ENCODE measurements at regions not wholly inside any gene's neighbourhood (a gene's known extent, or its start where the extent isn't known, plus 50 kb on each side); places are given as distances from the start of the nearest gene placed in this dataset.
A peak's percentile ranks its signal among the peaks of the same experiment; 100 is the strongest.
"Not testable (repeated sequence)": the region's sequence is repeated elsewhere in the genome, so short reads cannot be mapped to it uniquely, and the experiment has no call there.

DNA sequence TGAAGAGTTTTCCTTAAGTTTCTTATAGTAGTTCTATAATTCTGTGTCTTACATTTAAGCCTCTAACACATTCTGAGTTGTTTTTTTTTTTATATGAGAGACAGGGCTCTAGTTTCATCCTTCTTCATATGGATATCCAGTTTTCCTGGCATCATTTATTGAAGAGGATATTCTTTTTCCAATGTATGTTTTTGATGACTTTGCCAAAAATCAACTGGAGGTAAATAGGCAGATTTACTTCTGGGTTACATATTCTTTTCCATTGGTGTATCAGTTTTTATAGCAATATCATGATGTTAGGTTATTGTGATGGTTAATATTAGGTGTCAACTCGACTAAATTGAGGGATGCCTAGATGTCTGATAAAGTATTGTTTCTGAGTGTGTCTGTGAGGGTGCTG, 650.7 kb upstream of the GRID2 start:
- no peak for DNase-seq

DNA sequence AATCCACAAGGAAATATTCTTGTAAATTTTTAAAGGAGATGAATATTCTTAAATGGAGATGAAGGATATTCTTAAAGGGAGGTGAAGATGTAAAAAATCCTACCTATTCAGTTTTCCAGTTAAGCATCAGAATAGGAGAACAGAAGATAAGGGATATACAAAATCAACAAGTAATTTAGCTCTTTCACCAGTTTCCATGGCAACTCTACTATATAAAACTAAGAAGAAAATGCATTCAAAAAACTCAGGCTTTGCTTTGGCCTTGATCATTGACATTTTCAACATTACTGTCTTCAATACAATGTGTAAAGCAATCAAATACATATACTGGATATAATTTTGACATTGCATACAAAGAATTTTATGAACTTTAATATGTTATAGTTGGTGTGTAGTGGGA, 622.7 kb upstream of the GRID2 start:
- no peak for DNase-seq

DNA sequence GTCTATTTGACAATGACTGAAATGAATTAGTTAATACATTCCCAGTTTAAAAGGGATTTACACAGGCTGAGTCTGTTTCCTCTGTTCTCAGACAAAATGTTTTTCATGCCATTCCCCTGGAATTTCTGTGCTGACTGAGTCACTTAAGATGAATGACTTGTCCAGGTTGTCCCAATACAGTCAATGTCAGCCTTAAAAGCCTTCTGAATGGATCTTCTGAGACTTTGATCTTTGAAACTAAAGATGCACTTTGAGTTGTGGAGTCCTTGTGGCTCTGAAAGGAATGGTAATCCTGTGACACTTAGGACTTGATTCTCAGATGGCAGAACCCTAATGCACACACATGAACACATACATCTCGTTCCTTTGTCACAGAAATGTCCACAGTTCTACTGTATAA, 622.2 kb upstream of the GRID2 start:
- DNase-seq = no peak

DNA sequence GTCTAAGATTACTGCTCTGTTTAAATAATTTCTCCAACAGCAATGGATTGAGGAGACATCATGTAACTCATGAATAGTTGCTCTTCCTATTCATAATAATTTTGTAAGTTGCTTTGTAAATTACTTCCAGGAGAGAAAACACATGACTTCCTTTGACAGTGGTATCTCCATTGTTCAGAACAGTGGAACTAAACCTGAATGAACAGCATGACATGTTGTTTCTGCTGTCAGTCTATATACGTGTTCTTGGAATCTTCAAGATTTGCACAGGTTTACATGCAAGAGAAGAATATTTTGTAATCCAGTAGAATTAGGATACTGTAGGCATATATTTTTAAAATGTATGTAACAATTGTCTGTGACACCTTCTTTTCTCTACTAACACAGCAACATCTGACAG, 618.8 kb upstream of the GRID2 start:
- DNase-seq = no peak

DNA sequence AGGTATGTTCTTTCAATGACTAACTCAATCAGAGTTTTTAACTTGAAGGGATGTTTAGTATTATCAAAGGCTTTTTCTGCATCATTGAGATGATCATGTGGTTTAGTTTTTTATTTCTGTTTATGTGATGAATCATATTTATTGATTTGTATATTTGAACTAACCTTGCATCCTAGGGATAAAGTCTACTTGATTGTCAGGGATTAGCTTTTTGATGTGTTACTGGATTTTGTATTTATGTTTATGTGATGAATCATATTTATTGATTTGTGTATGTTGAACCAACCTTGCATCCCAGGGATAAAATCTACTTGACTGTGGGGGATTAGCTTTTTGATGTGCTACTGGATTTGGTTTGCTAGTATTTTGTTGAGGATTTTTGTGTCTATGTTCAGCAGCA, 615.4 kb upstream of the GRID2 start:
- no peak for DNase-seq

DNA sequence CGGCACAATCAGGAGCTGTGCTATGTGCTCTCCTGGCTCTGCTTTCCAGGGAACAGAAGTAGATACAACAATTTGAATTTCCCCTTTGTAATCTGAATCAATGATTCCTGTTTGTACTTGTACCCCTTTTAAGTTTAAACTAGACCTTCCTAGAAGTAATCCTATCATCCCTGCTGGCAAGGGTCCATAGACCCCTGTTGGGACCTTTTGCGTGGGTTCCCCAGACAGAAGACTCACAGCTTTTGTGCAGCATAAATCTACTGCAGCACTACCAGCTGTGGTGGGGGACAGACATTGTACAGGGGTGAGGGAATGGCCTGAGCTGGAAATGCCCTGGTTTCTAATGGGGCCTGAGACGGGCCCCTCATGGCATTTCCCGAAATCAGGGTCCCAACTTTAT, 604.1 kb upstream of the GRID2 start:
- not testable (repeated sequence) for DNase-seq

DNA sequence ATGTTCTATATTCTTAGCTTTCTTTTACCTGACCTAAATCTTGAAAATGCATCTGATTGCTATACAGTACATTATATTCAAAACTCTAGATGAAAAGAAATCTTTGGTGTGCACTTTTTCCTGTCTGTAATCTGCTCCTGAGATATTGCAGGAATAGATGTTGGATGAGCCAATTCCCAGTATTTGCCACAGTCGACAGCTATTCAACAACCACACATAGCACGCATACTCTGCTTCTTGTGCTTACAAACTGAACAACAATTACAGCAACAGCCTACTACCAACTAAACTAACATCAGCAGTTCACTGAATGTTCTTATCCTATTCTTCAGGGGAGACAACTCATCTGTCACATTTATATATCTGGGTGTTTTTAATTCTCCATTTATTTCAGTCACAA, 573.9 kb upstream of the GRID2 start:
- DNase-seq = no peak

DNA sequence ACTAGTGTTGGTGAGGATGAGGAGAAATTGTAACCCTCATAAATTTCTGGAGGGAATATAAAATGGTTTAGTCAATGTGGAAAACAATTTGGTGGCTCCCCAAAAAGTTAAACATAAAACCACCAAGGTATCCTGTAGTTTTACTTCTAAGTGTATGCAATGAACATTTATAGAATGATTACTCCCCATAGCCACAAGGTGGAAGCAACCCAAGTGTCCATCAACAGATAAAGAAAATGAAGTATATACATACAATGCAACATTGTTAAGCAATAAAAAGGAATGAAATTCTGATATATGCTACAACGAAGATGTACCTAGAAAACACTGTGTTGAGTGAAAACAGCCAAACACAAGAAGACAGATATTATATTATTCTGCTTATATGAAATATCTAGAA, 569.1 kb upstream of the GRID2 start:
- DNase-seq = no peak

DNA sequence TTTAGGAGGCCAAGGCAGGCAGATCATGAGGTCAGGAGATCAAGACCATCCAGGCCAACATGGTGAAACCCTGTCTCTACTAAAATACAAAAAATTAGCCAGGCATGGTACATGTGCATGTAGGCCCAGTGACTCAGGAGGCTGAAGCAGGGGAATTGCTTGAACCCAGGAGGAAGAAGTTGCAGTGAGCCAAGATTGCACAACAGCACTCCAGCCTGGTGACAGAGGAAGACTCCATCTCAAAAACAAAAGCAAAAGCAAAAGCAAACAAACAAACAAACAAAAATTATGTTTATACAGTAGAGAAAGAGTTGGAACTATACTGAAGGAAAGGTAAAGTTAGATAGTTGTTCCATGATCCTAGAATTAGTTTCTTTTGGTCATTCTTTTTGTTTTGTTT, 564.9 kb upstream of the GRID2 start:
- not testable (repeated sequence) for DNase-seq

DNA sequence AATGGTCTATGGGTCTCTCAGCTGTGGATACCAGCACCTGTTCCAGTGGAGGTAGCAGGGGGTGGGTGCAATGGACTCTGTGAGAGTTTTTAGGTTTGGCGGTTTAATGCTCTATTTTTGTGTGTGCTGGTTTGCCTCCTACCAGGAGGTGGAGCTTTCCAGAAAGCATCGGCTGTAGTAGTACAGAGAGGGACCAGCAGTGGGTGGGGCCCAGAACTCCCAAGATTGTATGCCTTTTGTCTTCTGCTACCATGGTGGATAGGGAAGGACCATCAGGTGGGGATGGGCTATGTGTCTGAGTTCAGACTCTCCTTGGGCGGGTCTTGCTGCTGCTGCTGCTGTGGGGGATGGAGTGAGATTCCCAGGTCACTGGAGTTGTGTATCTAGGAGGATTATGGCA, 557.2 kb upstream of the GRID2 start:
- DNase-seq = no peak

DNA sequence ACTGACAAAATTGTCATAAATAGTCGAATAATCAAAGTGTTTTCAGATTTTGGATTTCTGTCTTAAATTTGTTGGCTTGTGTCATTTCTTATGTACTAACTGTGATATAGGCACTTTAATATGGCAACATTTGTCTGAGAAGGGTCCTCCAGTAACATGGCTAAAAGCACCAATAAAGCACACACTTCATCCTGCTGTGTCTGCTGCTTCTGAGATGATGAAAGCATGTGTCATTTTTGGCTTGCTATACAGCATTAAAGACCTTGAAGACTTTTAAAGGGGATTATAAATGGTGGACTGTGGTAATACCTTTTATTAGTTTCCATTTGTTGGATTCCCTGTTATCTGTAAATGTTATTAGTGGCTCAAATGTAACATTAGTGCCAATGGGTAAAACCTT, 551.8 kb upstream of the GRID2 start:
- no peak for DNase-seq

DNA sequence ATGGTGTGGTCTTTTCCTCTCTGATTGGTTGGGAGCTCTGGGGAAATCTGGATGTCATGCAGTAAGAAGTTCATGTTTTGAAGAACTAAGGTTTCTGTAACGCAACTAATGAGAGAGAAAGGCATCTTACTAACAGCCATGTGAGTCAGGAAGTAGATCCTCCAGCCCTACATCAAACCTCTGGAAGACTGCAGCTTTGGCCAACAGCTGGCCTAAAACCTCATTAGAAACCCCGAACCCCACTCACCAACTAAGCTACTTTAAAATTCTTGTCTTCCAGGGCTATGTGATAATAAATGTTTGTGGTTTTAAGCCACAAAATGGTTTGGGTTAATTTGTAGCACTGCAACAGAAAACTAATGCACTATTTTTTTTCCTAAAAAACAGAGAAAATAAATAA, 549.0 kb upstream of the GRID2 start:
- DNase-seq = no peak

DNA sequence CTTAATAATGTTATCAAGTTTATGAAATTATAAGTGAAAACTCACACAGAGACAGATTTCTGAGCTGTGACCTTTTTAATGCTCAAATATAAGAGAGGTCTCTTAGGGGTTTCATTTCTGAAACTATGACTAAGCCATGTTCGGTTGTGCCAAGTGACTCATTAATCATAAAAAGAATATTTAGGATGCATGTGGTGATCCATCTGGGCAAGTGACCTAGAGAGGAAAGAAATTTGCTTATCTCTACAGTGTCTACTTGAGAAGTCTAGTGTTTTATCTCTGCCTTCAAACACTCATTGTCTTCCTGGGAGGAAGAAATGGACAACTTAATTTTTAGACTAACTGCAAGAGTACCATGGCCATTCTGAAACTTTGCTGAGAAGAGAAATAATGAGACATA, 545.3 kb upstream of the GRID2 start:
- no peak for DNase-seq

DNA sequence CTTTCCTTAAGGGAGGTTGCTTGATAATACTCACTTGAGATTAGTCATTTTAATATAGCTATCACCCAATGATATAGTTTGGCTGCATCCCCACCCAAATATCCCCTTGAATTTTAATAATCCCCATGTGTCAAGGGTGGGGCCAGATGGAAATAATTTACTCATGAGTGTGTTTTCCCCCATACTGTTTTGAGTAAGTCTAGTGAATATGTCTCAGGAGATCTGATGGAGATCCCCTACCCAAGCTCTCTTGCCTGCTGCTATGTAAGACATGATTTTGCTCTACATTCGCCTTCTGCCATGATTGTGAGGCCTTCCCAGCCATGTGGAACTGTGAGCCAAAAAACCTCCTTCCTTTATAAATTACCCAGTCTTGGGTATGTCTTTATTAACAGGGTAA, 539.7 kb upstream of the GRID2 start:
- DNase-seq = no peak

DNA sequence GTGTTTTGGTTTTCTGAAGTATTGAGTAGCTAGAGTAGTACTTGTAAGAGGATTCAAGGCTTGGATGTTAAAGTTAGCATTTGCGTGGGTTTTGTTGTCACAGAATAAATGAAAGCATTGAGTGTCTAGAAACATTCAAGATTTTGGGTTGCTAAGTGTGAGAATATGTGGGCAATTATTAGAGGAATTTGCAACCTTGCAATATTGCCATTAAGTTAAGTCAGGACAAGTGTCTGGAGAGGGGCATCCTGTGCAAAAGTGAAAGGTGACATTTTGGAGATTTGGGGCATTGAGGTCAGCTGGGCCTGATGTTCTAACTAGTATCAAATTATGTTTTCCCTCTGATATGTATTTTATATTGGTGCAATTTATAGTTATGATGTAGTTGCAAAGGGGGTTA, 533.9 kb upstream of the GRID2 start:
- DNase-seq = no peak

DNA sequence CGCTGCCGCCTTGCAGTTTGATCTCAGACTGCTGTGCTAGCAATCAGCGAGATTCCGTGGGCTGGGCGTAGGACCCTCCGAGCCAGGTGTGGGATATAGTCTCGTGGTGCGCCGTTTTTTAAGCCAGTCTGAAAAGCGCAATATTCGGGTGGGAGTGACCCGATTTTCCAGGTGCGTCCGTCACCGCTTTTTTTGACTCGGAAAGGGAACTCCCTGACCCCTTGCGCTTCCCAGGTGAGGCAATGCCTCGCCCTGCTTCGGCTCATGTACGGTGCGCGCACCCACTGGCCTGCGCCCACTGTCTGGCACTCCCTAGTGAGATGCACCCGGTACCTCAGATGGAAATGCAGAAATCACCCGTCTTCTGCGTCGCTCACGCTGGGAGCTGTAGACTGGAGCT, 512.1 kb upstream of the GRID2 start:
- peak; percentile 7 for DNase-seq

DNA sequence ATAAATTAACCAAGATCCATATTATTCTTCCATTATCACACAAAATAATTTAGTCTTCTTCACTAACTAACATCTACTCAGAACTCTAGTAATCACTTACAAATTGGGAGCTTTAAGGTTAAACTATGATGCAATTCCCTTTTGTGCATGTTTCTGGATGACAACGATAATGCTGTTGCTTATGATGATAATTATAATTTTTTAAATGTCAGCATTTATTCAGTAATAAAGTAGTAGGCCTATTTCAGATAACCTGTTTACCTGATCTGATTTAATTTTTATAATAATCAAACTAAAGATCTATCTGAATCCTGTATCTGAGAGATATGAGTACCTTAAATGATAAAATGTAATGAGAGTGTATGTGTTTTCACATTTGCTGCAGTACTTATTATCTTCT, 507.8 kb upstream of the GRID2 start:
- no peak for DNase-seq

DNA sequence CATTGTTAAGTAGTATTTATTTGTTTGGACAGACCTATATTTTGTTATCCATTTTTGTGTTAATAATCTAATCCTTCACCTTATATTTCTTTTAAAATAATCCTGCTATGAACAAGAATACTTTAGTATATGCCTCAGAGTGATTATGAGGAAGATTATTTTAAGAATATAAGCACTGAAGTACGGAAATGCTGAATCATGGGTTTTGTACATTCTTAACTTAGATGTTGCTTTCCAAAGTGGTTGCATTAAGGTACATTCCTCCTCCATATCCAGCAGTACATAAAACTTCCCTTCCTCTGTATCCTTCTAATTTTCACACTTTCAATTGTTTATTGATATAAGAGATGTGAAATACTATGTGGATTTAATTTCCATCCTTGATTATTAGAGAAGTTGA, 491.4 kb upstream of the GRID2 start:
- DNase-seq = no peak

DNA sequence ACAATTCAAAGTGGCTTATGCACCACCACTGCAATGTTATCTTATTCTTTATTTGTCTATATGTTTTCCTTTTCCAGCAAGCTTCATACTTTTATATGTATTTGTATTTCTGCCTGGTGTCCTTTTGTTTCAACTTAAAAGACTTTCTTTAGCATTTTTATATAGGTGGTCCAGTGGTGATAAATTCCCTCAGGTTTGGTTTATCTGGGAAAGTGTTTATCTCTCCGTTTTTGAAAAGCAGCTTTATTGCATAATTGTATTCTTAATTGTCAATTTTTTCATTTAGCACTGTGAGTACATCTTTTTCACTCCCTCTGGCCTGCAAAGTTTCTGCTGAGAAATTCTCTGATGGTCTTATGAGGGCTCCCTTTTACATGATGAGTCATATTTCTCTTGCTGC, 479.0 kb upstream of the GRID2 start:
- DNase-seq = no peak

DNA sequence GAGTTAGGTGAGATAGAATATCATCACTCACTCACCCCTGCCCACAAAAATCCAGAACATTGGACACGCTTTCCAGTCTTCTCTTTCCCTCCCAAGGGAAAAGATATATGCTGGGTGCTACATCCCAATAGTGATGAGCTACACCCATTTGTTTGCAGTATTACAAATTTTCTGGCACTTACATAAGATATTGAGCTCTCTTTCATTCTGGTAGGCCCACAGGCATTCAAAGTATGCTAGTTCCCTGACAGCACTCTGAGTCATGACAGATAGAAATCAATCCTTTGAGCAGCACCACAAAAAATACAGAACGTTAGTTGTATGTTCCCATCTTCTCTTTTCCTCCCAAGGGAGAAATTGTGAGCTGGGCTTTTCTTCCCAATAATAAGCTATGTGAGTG, 477.6 kb upstream of the GRID2 start:
- DNase-seq = no peak

DNA sequence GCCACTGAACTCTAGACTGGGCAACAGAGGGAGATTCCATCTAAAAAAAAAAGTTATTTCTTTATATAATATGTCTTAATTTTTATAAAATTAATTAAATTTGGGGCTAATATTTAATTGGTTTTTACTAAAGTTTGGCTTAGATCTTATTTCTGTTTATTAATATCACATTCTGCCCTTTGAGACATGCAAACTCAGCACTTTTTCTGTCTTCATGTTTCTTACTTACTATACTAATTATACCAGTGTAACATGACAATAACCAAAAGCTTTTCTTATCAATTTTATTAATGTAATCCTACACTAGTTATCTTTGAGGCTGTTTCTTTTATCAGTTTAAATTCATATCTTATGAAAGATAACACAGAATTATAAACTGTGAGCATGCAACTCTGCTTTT, 475.9 kb upstream of the GRID2 start:
- DNase-seq = no peak

DNA sequence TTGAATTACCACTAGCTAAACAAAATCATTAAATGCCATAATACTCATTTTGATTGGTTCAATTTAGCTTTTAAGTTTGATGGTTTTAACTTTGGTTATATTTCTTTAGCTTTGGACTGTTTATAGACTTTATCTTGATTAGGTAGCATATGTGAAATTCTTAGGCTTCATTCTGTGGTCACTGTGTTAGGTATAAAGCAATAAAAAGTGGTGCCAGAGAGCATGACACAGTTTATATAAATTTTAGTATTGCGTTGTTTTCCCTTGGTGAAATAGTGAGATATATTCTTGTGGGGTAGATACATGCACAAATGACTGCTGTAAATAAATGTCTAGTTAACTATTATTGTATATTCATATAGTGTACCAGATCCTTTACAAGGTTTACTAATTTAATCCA, 474.2 kb upstream of the GRID2 start:
- DNase-seq = no peak

DNA sequence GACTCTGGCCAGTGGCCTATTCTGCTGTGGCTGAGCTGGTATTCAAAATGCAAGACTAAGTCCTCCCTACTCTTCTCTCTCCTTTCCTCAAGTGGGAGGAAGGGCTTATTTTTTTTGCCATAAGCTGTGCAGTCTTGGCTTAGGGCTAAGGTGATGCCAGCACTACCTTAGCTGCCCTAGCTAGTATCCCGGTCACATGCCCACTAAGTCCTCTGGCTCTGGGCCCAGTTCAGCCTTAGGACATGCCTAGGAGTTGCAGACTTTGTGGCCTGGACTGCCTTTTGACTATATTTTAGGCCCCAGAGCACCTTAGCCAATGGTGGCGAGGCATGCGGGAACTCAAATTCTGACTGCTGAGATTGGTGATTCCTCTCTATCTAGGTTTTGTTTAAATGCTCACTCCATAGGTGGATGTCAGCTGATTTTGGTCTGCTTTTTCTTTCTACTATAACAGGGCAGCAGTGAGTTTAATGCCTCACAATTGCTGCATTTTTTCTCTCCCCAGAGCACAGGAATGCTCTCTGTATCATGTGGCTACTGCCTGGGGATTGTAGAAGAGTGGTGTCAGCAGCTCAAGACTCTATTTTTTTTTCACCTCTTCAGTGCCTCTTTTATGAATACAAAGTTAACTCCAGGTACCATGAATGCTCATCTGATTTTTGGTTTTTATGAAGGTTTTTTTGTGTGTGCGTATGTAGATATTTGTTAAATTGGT, 472.9 kb upstream of the GRID2 start:
- DNase-seq = no peak

DNA sequence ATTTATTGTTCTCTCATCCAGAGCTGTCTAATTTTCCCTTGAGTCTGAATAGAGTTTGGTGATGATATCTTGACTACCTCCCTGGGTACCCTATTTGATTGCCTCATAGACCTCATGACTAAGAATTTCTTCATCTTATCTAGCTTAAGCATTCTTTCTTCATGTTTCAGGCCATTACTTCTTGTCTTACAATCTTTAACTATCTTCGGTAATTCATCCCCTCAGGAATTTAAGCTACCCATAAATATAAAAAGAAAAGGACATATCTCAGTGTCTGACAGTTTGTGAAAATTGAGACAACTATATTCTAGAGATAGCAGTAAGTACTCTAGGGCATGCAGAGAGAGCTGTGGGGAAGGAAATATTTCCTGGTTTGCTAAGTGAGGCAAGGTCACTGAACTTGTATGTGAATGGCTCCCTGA, 466.1 kb upstream of the GRID2 start:
- no peak for DNase-seq

DNA sequence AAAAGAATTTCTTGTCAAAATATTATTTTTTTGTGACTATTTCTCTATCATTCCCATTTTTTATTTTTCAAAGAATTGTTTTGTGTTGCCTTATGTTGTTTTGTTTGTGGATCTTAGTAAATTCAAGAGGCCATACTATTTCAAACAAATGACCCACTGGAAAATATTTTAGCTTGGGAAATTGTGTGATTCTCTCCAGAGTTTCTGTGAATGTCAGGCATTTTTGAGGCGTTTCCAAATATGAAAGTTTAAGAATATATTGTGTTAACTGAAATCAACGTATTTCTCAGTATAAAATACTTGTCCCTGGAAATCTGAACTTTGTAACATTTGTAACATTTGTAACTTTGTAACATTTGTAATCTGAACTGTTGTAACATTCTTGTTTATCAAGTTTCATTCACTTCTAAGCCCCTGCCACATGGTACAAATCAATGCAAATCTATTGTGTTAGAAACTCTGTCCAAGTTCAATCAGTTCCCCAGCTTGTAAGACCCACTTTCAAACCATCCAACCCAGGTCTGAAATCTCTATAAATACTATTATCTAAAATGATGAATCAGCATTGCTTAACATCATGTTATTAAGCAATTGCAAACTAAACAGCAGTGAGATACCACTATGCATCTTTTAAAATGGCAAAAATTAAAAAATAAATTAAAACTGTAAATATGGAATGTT, 465.4 kb upstream of the GRID2 start:
- DNase-seq = no peak
